RKO (cell line): ENCODE measurements at regions not wholly inside any gene's neighbourhood (a gene's known extent, or its start where the extent isn't known, plus 50 kb on each side); places are given as distances from the start of the nearest gene placed in this dataset.

Source experiments
- DNase-seq: peaks from one replicate; pipeline ENCODE4 v3.0.0-alpha.2; 2016; ENCODE audit warnings: low spot score

- peak; percentile 43 for DNase-seq
These were observed 127.0 kb downstream of the CHSY1 start for GRCh38 chr15:101124731-101125451.

GRCh38 chr15:101123222-101123910 is 128.5 kb downstream of the CHSY1 start:
- no peak for DNase-seq

GRCh38 chr15:101122806-101123205 is 129.0 kb downstream of the CHSY1 start:
- DNase-seq, result no peak

GRCh38 chr15:101122266-101122665 is 129.6 kb downstream of the CHSY1 start:
- DNase-seq, result no peak

- DNase-seq, result no peak
These were observed 130.2 kb downstream of the CHSY1 start for GRCh38 chr15:101121511-101122090.

- DNase-seq, result no peak
These were observed 130.9 kb downstream of the CHSY1 start for GRCh38 chr15:101120987-101121386.

GRCh38 chr15:101120473-101120872 is 131.4 kb downstream of the CHSY1 start:
- no peak for DNase-seq
